Ovary (tissue), 7 donors: ENCODE measurements at regions not wholly inside any gene's neighbourhood (a gene's known extent, or its start where the extent isn't known, plus 50 kb on each side); places are given as distances from the start of the nearest gene placed in this dataset.

Source experiments
- DNase-seq, 5 donors: peaks; one replicate each; pipeline ENCODE4 v3.0.0-alpha.2; 2019 to 2020
- H3K27ac ChIP-seq, 2 donors: fragments of 200-600 bp; one replicate each; pipeline versions ENCODE4 v1.5.1 to v1.8.0; 2019 to 2022
- H3K27me3 ChIP-seq: fragments of 200-600 bp; one replicate; pipeline ENCODE4 v1.8.0; 2022
- H3K36me3 ChIP-seq: fragments of 200-600 bp; sonication (generic); one replicate; pipeline ENCODE4 v1.5.1; 2019
- H3K4me1 ChIP-seq: one replicate; pipeline ENCODE4 v1.8.1; 2013; ENCODE audit warnings: mild to moderate bottlenecking, moderate library complexity; ENCODE audit not compliant: insufficient read depth
- H3K4me3 ChIP-seq: fragments of 200-600 bp; sonication (generic); one replicate; pipeline ENCODE4 v1.5.1; 2017
- H3K9me3 ChIP-seq, 2 donors: fragments of 200-600 bp in 1 of 2; sonication (generic) in 1 of 2; one replicate each; pipeline versions ENCODE4 v1.5.1 to v1.8.1; 2013 to 2019; ENCODE audit warnings: mild to moderate bottlenecking in 1 of 2, moderate library complexity in 1 of 2
- EP300 ChIP-seq: sonication (generic); formaldehyde crosslinking; IDR thresholded peaks from one replicate; pipeline ENCODE4 v1.6.1; 2017; ENCODE audit warnings: antibody characterized with exemption
- POLR2A ChIP-seq: fragments of 450-650 bp; IDR thresholded peaks from one replicate; pipeline ENCODE4 v1.6.1; 2017; ENCODE audit warnings: antibody characterized with exemption, mild to moderate bottlenecking, moderate library complexity
- WGBS, 3 donors: extraction: QIAGEN DNeasy Blood & Tissue Kit in 1 of 3; methylation state at CpG; one replicate each; pipeline versions ENCODE4 v1.1.5 to v1.1.7; 2013 to 2017; 5-methylcytosine and 5-hydroxymethylcytosine counted together
- intact Hi-C, 4 donors: fragments of 100-400 bp; cut with DNase I; formaldehyde crosslinking; loops; one replicate each; pipeline versions ENCODE4 v1.11.0 to v1.15.1; 2022 to 2023
- TF ChIP-seq, protein P1 (sequence below), 3 donors: fragments of 450-650 bp in 2 of 3; fragments of 200-600 bp in 1 of 3; IDR thresholded peaks; one replicate each; pipeline versions ENCODE4 v1.5.1 to v1.8.0; 2016 to 2022; ENCODE audit warnings: antibody characterized with exemption in 3 of 3, mild to moderate bottlenecking in 1 of 3
- donor health status: DM: no; HTN: no; CAD: no; lungs with moderate emphysema.
- donor health status: DM: no; HTN: no; CAD: no.
- donor health status: Bipolar disorder and iron deficiency.
- donor health status: DM: no; HTN: no; CAD: no.
- donor health status: DM: yes; HTN: yes; CAD: no.

DNA sequence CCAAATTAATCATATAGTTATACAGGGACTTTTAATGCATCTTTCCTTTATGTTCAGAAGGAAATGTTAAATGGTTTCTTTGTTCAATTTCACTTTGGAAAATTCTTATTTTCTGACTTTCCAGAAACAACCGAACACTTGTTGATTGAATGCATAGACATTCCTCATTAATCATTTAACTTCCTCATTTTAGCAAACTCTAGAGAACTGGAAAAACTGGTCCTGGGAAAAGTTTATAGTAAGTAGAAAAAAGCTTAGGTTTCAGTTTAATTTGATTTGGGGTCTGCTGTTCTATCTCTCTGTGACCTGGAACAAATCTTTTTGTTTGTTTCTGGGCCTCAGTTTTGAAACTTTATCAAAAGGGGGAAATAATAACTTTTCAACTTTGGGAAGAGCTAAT lies 320.4 kb downstream of the CMPK2 start:
- H3K4me1 ChIP-seq, result no peaks in the 10 kb centered on the region
- TF ChIP-seq, protein P1, sequence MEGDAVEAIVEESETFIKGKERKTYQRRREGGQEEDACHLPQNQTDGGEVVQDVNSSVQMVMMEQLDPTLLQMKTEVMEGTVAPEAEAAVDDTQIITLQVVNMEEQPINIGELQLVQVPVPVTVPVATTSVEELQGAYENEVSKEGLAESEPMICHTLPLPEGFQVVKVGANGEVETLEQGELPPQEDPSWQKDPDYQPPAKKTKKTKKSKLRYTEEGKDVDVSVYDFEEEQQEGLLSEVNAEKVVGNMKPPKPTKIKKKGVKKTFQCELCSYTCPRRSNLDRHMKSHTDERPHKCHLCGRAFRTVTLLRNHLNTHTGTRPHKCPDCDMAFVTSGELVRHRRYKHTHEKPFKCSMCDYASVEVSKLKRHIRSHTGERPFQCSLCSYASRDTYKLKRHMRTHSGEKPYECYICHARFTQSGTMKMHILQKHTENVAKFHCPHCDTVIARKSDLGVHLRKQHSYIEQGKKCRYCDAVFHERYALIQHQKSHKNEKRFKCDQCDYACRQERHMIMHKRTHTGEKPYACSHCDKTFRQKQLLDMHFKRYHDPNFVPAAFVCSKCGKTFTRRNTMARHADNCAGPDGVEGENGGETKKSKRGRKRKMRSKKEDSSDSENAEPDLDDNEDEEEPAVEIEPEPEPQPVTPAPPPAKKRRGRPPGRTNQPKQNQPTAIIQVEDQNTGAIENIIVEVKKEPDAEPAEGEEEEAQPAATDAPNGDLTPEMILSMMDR (IDR thresholded peaks at IDR 0.05), result no peak
- TF ChIP-seq EP300, result no peak
- no peak for TF ChIP-seq POLR2A
- no peaks in the 10 kb centered on the region for H3K27me3 ChIP-seq
- DNase-seq, result no peak
- H3K9me3 ChIP-seq, result no peaks in the 10 kb centered on the region
- WGBS, 3 donors, result 79 to 87% (median 81%) methylated on average over 1 of the region's 1 CpG
- H3K27ac ChIP-seq, result no peak overlapping the region
- H3K4me3 ChIP-seq, result no peak overlapping the region
- H3K36me3 ChIP-seq, result no peaks in the 10 kb centered on the region
- intact Hi-C loops, result no loop called here

- Histone ChIP-seq H3K36me3 (no peaks in the 10 kb centered on the region), H3K9me3 (no peaks in the 10 kb centered on the region), H3K27ac (no peak overlapping the region), H3K27me3 (no peaks in the 10 kb centered on the region), H3K4me1 (no peaks in the 10 kb centered on the region), H3K4me3 (no peak overlapping the region)
- 86% methylated on average over 4 of the region's 4 CpGs for WGBS, 3 donors
- intact Hi-C loops, result no loop called here
- TF ChIP-seq, protein P1 (IDR thresholded peaks at IDR 0.05), result no peak
- TF ChIP-seq POLR2A, result no peak
- no peak for TF ChIP-seq EP300
- DNase-seq, result no peak
Measured at GRCh38 chr2:6545795-6546194, 319.9 kb downstream of the CMPK2 start.

- Histone ChIP-seq H3K4me3 (no peak overlapping the region), H3K36me3 (no peaks in the 10 kb centered on the region), H3K4me1 (no peaks in the 10 kb centered on the region), H3K9me3 (no peaks in the 10 kb centered on the region), H3K27me3 (no peaks in the 10 kb centered on the region), H3K27ac (no peak overlapping the region)
- WGBS, 3 donors, result 83 to 91% (median 86%) methylated on average over 7 of the region's 7 CpGs
- TF ChIP-seq, protein P1 (IDR thresholded peaks at IDR 0.05), result no peak
- TF ChIP-seq POLR2A, result no peak
- TF ChIP-seq EP300, result no peak
- DNase-seq, result no peak
- intact Hi-C loops, result no loop called here
Measured at GRCh38 chr2:6554466-6554865, 311.2 kb downstream of the CMPK2 start.

GRCh38 chr2:6556755-6557154 lies 309.0 kb downstream of the CMPK2 start:
- no peaks in the 10 kb centered on the region for H3K9me3 ChIP-seq
- TF ChIP-seq, protein P1 (IDR thresholded peaks at IDR 0.05), result no peak
- TF ChIP-seq POLR2A (no peak), EP300 (no peak)
- H3K36me3 ChIP-seq, result no peaks in the 10 kb centered on the region
- no peak overlapping the region for H3K27ac ChIP-seq
- no peaks in the 10 kb centered on the region for H3K4me1 ChIP-seq
- H3K27me3 ChIP-seq, result no peaks in the 10 kb centered on the region
- no peak for DNase-seq
- intact Hi-C loops, result no loop called here
- whole genome bisulfite sequencing, 3 donors, result 66 to 71% (median 69%) methylated on average over 3 of the region's 3 CpGs
- H3K4me3 ChIP-seq, result no peak overlapping the region

- no peaks in the 10 kb centered on the region for H3K27me3 ChIP-seq
- intact Hi-C loops, result no loop called here
- no peak overlapping the region for H3K4me3 ChIP-seq
- no peaks in the 10 kb centered on the region for H3K9me3 ChIP-seq
- no peak for DNase-seq
- H3K27ac ChIP-seq, result no peak overlapping the region
- no peaks in the 10 kb centered on the region for H3K4me1 ChIP-seq
- no peaks in the 10 kb centered on the region for H3K36me3 ChIP-seq
- TF ChIP-seq EP300 (no peak), POLR2A (no peak)
- TF ChIP-seq, protein P1 (IDR thresholded peaks at IDR 0.05), result no peak
Measured at GRCh38 chr2:6557737-6558136, 308.0 kb downstream of the CMPK2 start.
